ENCODE measurements at regions not wholly inside any gene's neighbourhood (a gene's known extent, or its start where the extent isn't known, plus 50 kb on each side); places are given as distances from the start of the nearest gene placed in this dataset.

DNA sequence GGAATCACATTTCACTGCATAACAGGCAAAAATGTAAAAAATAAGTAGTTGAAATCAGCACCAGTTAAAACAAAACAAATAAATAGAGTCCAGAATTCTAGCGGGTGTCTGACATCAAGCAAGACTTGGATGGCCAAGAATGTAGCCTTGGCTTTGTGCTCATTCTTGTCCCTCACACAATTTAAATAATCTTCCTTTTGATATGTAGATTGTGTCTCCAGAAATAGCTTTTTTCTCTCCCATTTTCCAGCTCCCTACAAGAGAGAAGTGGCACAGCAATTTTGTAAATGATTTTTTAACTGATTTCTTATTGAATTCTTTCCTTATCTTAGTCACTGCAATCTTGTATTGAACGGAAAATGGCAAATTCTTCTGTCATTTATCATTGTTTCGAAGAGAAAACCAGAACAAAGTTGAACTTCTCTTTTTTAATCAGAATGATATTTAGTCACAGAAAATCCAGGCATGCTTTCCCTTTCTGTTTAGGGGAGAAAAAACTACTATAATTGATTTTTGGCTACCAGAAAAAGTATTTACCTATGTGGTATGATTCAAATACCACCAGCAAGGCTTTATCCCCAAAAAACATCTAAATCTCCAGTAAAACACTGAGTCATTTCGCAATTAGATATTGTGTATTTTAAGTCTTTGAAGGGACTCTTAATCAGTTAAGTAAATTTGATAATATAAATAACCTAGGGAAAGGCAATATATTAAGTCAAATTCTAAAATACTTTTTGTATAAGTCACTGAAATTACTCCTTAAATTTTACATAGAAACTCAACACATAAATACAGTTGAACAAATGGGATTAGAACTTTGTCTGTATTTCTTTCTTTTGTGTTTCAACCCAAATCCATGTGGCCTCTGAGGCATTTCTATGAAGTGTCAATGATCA, 481.7 kb downstream of the GBE1 start:
- TF ChIP-seq ZNF274 (IDR thresholded peaks at IDR 0.05; ENCODE audit: low read depth, low read length) = no peak
- no peak overlapping the region for H3K4me3 ChIP-seq (ENCODE audit: low read length)

DNA sequence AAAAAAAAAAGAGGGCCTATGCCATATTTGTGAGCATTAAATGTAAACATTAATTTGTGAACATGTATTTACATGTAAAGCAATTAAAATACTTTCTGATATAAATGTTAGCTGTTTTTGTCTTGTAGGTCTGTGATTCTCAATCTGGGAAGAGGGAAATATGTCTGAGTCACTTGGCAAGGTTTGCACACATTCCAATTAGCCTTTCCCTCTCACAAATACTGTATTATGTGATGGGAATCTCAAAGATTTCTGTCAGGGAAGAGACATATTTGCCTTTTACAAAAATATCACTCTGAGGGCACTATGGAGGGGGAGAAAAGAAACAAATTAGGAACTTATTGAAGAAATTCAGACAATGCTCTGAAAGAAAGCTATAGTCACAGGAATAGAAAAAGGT, 483.6 kb downstream of the GBE1 start:
- no peak overlapping the region for H3K4me3 ChIP-seq (ENCODE audit: low read length)
- TF ChIP-seq ZNF274 (IDR thresholded peaks at IDR 0.05; ENCODE audit: low read depth, low read length) = no peak

DNA sequence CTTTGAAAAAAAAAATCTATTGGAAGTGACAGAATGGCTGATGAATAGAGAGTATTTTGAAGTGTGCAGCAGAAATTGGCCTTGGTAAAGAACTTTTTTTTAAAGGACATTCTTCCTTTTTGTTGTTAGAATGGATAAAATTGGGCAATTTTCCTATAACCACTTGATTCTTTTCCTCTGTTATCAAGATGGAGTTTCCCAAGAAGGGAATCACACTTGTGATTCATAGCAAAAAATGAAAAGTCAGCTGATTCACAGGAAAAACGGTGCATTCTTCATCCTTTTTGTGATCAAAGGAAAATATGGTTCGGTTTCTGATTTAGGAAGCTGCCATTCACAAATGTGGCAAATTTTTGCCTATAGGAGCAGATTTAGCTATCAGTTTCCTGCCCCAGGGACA, 486.8 kb downstream of the GBE1 start:
- TF ChIP-seq ZNF274 (IDR thresholded peaks at IDR 0.05; ENCODE audit: low read depth, low read length) = no peak

DNA sequence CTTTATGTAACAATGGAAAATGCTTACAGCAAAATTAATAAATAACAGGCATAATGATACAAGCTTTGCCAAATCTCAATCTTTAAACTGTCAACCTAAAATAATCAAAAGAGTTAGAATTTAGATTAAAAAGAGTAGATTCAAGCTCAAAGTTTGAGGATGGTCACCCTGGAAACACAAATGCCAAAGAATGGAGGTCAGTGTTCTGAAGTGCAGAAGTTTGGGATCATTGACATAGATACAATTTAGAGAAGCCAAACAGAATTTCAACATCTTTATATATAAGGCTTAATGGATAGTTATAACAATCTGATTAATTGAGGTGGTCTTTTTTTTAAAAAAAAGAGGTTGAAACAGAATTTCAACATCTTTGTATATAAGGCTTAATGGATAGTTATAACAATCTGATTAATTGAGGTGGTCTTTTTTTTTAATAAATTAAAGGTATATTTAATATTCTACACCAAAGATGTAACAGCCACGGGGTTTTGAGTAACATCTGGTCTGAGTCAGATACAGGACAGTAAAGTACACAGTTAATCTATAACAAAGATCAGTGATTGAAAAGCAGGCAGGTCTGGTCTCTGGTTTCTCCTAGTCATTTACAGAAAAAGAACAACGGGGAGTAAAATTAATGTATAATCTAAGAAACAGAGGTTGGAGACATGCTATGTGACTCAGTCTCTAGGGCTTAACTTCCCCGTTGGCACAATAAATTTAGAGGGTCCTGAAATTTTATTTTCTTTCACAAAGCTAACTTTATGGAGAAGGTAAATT, 490.7 kb downstream of the GBE1 start:
- TF ChIP-seq ZNF274 (IDR thresholded peaks at IDR 0.05; ENCODE audit: low read depth, low read length) = no peak

More for the DNA sequence above, 486.8 kb downstream of the GBE1 start:
- H3K4me3 ChIP-seq (ENCODE audit: low read length) = no peak overlapping the region

DNA sequence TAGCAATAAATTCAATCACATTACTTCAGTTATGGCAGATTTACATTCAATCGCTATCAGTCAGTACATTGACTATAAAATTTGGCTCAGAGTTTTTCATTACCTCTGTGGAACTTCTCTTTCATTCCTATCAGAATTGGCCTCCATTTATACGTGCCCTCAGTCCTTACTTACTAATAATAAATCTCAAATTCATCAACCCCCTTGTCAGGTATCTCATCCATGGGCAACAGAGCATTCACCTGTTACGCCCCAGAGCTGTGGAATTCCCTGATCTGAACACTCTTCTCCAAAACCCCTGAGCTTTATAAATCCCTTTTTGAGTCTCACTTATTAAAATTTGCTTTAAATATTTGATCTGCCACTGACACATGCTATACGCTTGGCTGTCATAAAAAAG, 492.9 kb downstream of the GBE1 start:
- no peak for TF ChIP-seq ZNF274 (IDR thresholded peaks at IDR 0.05; ENCODE audit: low read depth, low read length)
- H3K4me3 ChIP-seq (ENCODE audit: low read length) = no peak overlapping the region

More for the DNA sequence above, 490.7 kb downstream of the GBE1 start:
- no peak overlapping the region for H3K4me3 ChIP-seq (ENCODE audit: low read length)

DNA sequence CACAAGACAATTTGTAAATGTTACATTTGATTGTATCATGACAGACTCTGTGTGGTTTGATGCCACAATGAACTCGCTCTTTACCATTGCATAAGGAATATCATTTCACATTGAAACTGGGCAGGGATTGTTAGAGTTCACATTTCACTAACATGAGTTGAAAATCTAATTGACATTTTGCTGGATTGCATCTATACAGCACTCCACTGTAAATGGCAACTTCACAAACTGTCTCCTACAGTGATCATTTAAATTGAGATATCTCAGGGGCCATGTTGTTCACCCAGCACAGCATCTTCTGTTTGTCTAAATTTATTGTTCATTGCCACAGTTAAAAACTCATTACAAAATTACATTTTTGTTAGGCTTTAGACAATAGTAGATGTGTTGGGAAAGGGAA, 499.4 kb downstream of the GBE1 start:
- H3K4me3 ChIP-seq (ENCODE audit: low read length) = no peak overlapping the region
- TF ChIP-seq ZNF274 (IDR thresholded peaks at IDR 0.05; ENCODE audit: low read depth, low read length) = no peak

DNA sequence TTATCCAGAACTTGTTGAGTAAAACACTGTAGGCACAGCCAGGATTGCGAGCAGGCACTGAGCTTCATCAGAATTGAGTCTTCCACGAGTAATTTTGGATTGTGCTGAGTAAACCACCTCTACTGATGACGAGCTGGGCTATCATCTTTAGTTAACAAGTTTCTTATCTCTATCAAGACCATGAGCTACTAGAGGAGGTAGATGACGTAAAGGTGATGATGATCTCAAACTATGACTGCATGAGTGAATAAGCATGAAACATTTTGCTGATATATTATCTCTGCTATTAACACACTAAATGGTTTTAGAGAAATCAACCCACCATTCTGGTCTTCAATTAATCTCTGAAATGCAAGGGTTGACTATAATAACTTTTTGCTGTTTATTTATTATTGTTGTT, 506.0 kb downstream of the GBE1 start:
- H3K4me3 ChIP-seq (ENCODE audit: low read length) = no peak overlapping the region
- TF ChIP-seq ZNF274 (IDR thresholded peaks at IDR 0.05; ENCODE audit: low read depth, low read length) = no peak

DNA sequence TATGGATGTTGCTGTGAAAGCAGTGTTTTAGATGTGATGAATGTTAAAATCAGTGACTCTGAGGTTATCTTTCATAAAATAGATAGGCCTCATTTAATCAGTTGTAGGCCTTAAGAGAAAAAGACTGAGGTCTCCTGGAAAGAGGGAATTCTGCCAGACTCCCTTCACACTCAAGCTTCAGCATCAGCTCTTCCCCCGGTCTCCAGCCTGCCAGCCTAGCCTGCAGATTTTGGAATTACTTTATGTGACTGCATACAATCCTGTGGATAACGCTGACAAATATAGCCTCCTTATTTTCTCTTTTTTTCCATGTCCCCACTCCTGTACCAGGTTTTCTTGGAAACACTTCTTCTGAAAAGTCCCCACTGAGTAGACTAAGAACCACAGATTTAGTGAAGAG, 510.3 kb downstream of the GBE1 start:
- H3K4me3 ChIP-seq (ENCODE audit: low read length) = no peak overlapping the region
- no peak for TF ChIP-seq ZNF274 (IDR thresholded peaks at IDR 0.05; ENCODE audit: low read depth, low read length)

DNA sequence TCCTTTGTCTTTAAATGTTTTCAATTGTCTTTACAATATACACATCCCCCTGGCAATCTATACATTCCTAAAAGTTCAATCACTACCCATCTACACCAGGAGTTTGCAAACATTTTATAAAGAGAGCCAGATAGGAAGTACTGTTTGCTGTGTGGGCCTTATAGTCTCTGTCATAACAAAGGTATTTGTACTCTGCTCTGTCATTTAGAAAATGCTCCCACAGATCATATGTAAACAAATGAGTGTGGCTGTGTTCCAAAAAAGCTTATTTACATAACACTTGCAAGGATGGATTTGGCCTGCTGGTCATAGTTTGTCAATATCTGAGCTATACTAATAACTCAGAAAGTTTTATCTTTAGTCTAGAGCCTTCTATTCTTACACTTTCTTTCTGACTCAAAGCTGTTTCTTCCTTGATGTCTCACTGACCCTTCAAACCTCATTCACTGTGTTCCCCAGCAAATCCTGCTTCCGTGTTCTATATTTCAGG, 511.9 kb downstream of the GBE1 start:
- H3K4me3 ChIP-seq (ENCODE audit: low read length) = no peak overlapping the region
- TF ChIP-seq ZNF274 (IDR thresholded peaks at IDR 0.05; ENCODE audit: low read depth, low read length) = no peak

DNA sequence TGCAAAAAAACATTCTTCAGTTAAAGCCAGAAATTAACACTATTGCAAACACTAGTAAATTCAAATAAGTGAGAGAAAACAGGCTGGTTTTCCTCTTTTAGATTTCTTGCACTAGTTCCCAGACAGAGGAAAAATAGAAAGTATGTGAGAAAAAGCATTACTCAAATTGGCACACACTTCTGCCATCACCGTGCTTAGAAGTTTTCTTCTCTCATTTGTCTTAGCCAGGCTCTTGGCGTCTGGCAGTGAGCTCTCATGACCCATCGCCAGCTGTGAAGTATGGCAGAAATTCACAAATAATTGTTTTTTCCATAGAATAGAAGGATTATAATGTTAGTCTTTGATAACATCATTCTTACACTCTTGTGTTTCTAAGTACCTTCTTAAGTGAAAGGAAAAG, 515.9 kb downstream of the GBE1 start:
- no peak for TF ChIP-seq ZNF274 (IDR thresholded peaks at IDR 0.05; ENCODE audit: low read depth, low read length)
- no peak overlapping the region for H3K4me3 ChIP-seq (ENCODE audit: low read length)

DNA sequence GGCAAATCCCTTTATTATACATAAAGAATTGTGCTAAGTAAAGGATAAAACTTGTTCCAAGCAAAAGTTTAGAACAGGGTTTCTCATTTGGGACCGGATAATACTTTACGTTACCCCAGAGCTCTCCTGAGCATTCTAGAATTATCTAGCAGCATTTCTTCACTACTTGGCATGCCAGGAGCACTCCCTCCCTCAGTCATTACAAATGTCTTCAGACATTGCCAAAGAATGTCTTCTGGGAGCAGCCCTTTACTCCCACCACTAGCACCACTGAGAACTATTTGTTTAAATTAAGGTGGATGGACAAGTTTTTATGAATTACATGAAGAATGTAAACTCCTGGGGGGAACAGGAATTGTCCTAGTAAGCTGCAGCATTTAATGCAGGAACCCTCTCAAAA, 516.4 kb downstream of the GBE1 start:
- no peak for TF ChIP-seq ZNF274 (IDR thresholded peaks at IDR 0.05; ENCODE audit: low read depth, low read length)
- no peak overlapping the region for H3K4me3 ChIP-seq (ENCODE audit: low read length)

DNA sequence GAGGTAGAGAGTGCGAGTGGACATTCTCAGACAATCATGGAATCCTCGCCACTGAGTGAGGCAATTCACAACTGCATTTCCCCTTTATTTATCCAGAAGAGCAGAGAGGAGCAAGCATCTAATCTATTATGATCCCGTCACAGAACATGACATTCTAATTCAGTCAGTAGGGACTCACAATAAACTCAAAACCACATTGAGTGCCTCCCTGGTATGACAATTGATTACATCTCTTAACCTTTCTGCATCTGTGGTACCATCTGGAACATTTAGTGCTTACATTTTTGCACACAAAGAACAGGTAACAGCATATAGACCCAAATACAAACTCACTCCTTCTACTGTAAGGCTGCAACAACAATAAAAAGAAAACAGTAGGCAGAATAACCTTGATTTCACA, 517.2 kb downstream of the GBE1 start:
- TF ChIP-seq ZNF274 (IDR thresholded peaks at IDR 0.05; ENCODE audit: low read depth, low read length) = no peak
- no peak overlapping the region for H3K4me3 ChIP-seq (ENCODE audit: low read length)

DNA sequence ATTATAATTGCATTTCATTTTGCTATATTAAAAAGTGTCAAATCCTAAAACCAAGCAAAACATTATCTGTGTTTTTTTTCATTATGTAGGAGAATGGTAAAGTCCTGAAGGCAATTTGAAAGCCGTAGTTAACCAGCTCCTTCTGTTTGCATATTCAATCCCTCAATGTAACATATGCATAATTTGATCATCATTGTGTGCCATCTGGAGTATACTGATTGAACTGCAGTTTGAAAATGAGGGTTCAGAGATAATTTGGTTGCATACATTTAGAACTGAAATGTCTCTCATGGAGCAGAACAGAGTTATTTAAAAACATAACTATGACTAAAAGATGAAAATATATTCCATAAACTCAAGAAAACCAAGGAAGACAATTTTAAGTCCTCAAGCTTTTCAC, 518.6 kb downstream of the GBE1 start:
- H3K4me3 ChIP-seq (ENCODE audit: low read length) = no peak overlapping the region
- no peak for TF ChIP-seq ZNF274 (IDR thresholded peaks at IDR 0.05; ENCODE audit: low read depth, low read length)

DNA sequence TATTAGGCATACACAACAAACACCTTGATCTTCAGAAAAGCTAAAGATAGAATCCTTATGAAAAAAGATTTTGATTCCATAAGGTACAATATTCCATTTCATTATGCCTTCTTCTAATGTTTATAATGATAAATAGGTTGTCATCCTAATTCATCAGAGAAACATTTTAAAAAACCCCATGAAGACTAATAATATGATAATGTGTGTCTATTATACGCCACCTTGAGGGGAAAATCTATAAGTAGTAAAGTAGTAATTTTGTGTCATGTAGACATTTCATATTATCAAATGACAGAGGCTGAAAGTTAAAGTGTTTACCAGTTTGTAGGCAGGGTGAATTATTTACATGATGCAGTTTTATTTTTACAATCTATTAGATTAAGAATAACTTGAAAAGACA, 524.3 kb downstream of the GBE1 start:
- TF ChIP-seq ZNF274 (IDR thresholded peaks at IDR 0.05; ENCODE audit: low read depth, low read length) = no peak

DNA sequence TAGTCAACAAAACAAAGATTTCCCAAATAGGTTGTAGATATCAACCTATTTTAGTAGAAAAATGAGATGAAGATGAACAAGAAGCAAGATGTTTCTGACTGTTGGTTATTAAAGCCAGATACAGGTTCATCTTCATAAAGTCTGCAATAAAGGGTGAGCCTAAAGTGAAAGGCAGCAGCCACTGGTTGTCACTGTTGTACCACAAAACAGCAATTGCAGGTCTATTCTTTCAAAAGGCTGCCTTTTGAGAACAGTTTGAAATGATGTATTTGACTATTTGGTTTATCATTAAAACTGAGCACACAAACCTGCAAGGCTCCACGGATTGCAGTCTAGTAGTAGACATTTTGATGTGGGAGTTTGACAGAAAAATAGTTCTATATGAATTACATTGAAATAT, 543.4 kb downstream of the GBE1 start:
- no peak overlapping the region for H3K4me3 ChIP-seq (ENCODE audit: low read length)
- TF ChIP-seq ZNF274 (IDR thresholded peaks at IDR 0.05; ENCODE audit: low read depth, low read length) = no peak

More for the DNA sequence above, 524.3 kb downstream of the GBE1 start:
- no peak overlapping the region for H3K4me3 ChIP-seq (ENCODE audit: low read length)
